Suppressor macrophage treated with lipopolysaccharide for 4 hours (primary cell): ENCODE measurements at regions not wholly inside any gene's neighbourhood (a gene's known extent, or its start where the extent isn't known, plus 50 kb on each side); places are given as distances from the start of the nearest gene placed in this dataset.
A peak's percentile ranks its signal among the peaks of the same experiment; 100 is the strongest.

Source experiments
- DNase-seq: peaks from one replicate; pipeline ENCODE4 v3.0.0-alpha.2; 2020

DNA sequence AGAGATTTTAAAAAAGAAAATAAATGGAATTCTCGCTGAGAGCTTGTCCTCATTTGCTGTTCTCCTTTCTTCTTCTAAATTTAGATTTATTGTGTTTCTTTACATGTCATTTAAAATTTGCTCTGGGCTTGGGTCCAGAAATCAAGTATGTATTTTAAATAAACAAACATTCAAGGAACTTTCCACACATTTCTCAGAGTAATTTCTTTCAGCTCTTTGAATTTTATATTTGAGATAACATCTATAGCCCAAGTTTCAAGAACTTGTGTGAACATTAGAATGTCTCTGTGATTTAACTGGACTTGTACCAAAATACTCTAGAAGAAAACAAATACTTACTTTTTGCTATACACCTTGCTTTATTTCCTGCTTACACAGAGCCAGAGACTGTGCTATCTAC is 192.3 kb downstream of the TMEM200A start:
- DNase-seq: no peak

GRCh38 chr6:130559166-130559565 is 193.3 kb downstream of the TMEM200A start:
- no peak for DNase-seq

DNA sequence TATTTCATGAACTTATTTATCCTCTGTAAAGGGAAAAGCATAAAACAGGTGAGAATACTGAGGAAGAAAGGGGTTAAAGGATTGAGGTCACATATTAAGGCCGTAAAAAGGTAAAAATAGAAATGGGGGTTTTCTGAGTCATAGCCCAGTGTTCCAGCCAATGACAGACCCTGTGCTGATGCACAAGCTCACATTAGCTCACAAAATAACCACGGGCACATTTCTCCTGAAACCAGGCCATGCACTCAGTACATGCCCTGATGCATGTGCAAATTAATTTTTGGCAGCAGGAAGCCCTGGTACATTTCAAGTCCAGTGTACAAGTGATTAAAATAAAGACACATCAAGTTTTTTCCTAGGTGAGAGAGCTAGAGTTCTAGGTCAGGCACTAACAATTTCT is 194.4 kb downstream of the TMEM200A start:
- no peak for DNase-seq

DNA sequence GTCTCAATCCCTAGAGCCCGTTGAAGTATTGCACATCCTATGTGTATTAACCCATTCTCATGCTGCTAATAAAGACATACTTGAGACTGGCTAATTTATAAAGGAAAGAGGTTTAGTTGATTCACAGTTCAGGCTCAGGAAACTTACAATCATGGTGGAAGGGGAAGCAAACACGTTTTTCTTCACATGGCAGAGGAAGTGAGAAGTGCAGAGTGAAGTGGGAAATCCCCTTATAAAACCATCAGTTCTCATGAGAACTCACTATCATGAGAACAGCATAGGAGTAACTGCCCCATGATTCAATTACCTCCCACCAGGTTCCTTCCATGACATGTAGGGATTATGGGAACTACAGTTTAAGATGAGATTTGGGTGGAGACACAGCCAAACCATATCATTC is 195.3 kb downstream of the TMEM200A start:
- DNase-seq: peak; percentile 42

DNA sequence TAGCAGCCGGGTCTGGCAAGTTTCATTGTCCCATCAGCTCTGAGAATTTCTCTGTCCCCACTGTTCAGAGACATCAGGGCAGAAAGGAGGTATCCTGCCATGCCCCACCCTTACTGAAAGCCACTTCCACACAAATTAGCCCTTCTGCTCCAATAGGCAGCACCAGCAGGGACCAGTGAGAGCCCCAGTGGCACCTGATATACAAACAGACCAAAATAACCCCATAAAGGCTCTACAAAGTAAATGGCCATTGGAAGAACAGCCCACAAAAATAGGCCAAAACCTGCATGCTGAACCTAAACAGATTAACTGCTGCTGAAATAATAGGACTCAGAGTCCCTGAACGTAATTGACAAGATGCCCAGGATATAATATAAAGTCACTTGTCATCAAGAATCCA is 199.9 kb downstream of the TMEM200A start:
- no peak for DNase-seq

GRCh38 chr6:130574146-130574545 is 208.3 kb downstream of the TMEM200A start:
- DNase-seq: no peak

- DNase-seq: no peak
Measured at GRCh38 chr6:130575557-130575956, 209.7 kb downstream of the TMEM200A start.

DNA sequence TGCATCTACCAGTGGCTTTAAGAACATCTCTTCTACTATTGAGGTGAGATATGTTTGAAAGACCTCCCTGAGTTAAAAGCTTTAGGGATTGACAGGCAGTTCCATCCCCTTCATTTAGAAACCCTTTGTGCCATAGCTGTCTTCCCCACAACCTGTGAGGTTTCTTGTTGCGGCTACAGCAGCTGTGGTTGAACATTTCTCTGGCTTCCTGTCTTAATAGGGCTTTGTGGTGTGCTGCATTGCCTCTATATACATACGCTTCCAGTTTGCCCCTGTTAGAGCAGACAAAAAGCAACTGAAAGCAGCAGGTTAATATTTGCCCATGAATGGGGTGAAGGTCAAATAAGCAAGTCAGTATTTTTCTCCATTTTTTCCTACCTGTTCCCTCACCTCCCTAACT is 210.2 kb downstream of the TMEM200A start:
- no peak for DNase-seq

GRCh38 chr6:130577178-130577919 is 211.5 kb downstream of the TMEM200A start:
- DNase-seq: no peak

GRCh38 chr6:130578713-130579112 is 212.9 kb downstream of the TMEM200A start:
- no peak for DNase-seq

DNA sequence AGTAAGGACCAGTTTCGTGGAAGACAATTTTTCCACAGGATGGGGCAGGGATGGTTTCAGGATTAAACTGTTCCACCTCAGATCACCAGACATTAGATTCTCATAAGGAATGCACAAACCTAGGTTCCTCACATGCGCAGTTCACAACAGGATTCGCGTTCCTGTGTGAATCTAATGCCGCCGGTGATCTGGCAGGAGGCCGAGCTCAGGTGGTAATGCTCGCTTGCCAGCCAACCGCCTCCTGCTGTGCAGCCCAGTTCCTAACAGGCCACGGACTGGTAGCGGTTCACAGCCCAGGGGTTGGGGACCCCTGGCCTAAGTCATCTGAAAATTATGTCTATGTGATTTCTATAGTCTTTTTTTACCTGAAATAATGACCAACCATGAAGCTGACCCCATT is 217.5 kb downstream of the TMEM200A start:
- no peak for DNase-seq

- no peak for DNase-seq
Measured at GRCh38 chr6:130585587-130585986, 219.8 kb downstream of the TMEM200A start.

DNA sequence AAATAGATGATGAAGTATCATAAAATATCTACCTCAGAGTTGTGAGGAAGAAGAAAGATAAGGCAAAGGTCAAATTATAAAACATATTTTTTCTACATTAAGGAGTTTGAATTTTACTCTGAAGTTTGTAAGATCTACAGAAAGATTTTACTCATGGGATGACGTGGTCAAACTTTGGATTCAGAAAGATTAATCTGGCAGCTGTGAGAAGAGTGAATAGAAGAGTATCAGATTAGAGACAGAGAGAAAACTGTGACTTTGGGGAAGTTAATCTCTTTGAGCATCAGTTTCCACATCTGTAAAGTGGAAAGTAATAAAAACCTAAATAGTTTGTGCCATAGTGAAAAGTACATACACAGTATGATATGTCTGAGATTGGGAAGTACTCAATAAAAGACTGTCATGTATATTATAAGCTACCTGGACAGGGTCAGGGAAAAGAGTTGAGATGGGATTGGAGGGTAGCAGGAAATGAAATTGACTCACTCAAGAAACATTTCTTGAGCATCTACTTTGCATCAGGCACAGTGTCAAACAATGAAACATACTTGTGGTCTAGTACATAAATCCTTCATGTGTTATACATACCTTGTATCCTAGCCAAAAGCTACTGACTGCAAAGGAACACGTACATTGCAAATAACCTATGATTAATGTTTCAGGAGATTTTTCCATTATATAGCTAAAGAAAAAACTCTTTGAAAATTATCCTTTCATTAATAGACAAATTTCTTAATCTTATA is 222.1 kb downstream of the TMEM200A start:
- no peak for DNase-seq

GRCh38 chr6:130593200-130593599 is 227.4 kb downstream of the TMEM200A start:
- DNase-seq: no peak

DNA sequence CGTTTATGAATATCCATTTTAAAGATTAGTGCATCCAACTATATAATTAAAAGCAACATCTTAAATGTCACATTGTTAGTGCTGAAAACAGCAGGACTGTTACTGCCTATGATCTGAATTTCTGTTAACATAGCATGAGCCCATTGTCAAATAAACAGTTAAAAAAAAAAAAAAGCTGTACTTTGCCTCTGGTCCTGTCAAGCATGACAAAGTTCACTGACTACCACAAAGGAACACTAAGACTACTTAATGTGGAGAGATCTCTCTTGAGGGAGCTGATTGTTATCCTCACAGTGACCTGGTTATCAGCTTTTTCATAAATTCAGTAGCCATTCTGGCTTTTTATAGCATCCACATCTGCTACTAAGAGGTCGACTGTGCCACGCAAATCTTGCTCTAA is 228.1 kb downstream of the TMEM200A start:
- DNase-seq: no peak

GRCh38 chr6:130598021-130598989 is 228.9 kb upstream of the SMLR1 start:
- no peak for DNase-seq

- no peak for DNase-seq
Measured at GRCh38 chr6:130600880-130601341, 226.3 kb upstream of the SMLR1 start.

DNA sequence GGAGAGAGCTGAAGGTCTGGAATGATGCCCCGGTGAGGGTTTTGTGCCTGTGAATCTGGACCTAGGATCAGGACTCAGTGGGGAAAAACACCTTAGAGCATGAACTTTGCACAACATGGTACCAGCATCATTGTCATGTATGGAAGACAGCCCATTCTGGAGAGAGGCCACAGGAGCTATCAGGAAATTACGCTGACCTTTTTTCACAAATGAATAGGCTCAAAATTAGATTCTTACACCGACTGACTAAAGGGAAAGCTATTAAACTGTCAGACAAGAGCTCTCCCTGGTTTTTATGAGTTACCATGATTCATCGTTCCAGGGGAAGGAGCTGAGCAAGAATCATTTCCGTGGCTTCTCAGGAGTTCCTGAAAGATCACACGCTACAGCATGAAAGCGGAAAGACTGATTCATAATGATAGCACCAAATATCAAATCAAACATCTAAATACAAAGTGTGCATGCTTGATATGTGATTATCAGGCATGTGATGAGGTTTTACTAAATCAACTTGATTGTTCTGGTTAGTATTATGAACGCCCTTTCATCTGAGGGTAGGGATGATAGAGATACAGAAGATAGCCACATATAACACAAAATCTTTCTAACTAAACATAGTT is 224.9 kb upstream of the SMLR1 start:
- peak; percentile 25 for DNase-seq

DNA sequence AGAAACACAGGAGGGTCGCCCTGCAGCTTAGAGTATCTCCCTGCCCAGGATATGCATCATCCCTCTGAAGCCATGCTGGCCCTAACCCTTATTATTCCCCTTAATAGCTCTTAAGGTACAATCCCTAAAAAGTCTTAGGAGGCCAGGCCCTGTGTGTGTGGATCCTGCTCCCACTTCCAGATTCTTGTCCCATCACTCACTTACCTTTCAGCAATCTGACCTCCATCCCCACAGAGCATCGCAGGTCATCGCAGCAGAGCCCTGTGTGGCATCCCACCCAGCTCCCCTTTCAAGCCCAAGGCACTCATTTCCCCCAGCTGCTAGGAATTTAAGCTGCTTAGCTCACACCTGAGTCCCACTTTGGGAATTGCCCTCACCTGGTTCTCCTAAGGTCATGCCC is 223.8 kb upstream of the SMLR1 start:
- no peak for DNase-seq

DNA sequence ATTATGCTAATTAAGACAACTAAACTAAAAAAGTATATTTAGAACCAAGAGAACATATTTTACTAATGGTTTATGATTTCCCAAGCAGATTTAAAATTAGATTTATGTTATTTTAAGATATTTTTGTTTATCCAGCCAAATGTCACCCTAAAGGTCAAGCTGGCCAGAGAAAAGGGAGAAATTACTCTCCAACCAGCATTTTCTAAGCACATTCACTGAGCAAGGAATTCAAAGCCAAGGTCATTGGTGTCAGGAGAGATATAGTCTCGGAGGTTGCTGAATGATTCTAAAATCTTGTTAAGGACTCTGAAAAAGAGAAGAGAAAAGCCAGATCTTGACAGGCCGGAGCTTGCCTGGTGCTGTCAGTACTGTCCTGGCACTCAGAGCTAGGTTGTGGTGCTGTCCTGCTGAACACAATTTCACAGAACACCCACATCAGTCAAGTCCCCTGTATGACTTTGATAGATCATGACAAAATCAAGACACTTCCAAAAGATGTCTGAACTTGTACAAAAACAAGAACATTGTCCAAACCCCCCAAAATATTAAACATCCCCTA is 222.3 kb upstream of the SMLR1 start:
- no peak for DNase-seq

DNA sequence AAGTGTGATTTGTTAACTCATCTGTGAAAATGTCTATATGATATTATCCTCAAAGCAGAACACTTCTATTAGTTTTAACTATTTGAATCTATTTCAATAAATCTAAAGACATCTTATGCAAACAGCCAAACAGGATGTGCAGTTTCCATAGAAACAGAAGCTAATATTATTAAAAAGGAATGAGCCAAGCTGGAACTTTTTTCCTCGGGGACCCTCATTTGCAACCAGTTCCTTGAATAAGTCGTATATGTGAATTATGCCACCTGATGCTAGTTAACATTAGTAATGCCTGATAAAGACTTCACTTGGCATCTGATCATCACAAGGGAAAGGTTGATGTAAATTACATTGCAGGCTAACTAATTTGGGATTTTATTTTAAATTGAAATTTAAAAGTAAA is 216.9 kb upstream of the SMLR1 start:
- no peak for DNase-seq

GRCh38 chr6:130611366-130611765 is 215.8 kb upstream of the SMLR1 start:
- DNase-seq: no peak
